NCI-H2029 (cell line): ENCODE measurements at regions not wholly inside any gene's neighbourhood (a gene's known extent, or its start where the extent isn't known, plus 50 kb on each side); places are given as distances from the start of the nearest gene placed in this dataset.

Experiments used
- DNase-seq: peaks from one replicate; lab custom pipeline; 2025; lab: John Stamatoyannopoulos, UW

GRCh38 chr7:81606078-81606863 lies 163.6 kb downstream of the HGF start:
- no peak for DNase-seq

GRCh38 chr7:81605493-81605892 lies 164.4 kb downstream of the HGF start:
- no peak for DNase-seq

- DNase-seq, result no peak
Measured at GRCh38 chr7:81604808-81605174, 165.1 kb downstream of the HGF start.

GRCh38 chr7:81604075-81604807 lies 165.6 kb downstream of the HGF start:
- no peak for DNase-seq

GRCh38 chr7:81600608-81601007 lies 169.2 kb downstream of the HGF start:
- no peak for DNase-seq

GRCh38 chr7:81598951-81599350 lies 170.9 kb downstream of the HGF start:
- DNase-seq, result no peak

- no peak for DNase-seq
Measured at GRCh38 chr7:81594767-81595166, 175.1 kb downstream of the HGF start.

- no peak for DNase-seq
Measured at GRCh38 chr7:81590131-81590530, 179.7 kb downstream of the HGF start.

GRCh38 chr7:81584667-81585066 lies 185.2 kb downstream of the HGF start:
- no peak for DNase-seq

- no peak for DNase-seq
Measured at GRCh38 chr7:81583882-81584533, 185.8 kb downstream of the HGF start.

- no peak for DNase-seq
Measured at GRCh38 chr7:81583090-81583489, 186.8 kb downstream of the HGF start.

- DNase-seq, result no peak
Measured at GRCh38 chr7:81577642-81578340, 192.1 kb downstream of the HGF start.

- no peak for DNase-seq
Measured at GRCh38 chr7:81574723-81575326, 195.0 kb downstream of the HGF start.

- no peak for DNase-seq
Measured at GRCh38 chr7:81573932-81574331, 195.9 kb downstream of the HGF start.

- DNase-seq, result no peak
Measured at GRCh38 chr7:81573128-81573527, 196.7 kb downstream of the HGF start.

- DNase-seq, result no peak
Measured at GRCh38 chr7:81562581-81562980, 207.3 kb downstream of the HGF start.

- no peak for DNase-seq
Measured at GRCh38 chr7:81560708-81561107, 209.1 kb downstream of the HGF start.

GRCh38 chr7:81549484-81550016 lies 220.3 kb downstream of the HGF start:
- DNase-seq, result no peak

GRCh38 chr7:81534996-81535395 lies 234.9 kb downstream of the HGF start:
- DNase-seq, result no peak

GRCh38 chr7:81534446-81534845 lies 235.4 kb downstream of the HGF start:
- DNase-seq, result no peak

- no peak for DNase-seq
Measured at GRCh38 chr7:81533931-81534330, 235.9 kb downstream of the HGF start.

- no peak for DNase-seq
Measured at GRCh38 chr7:81533426-81533825, 236.4 kb downstream of the HGF start.
